ENCODE measurements at regions not wholly inside any gene's neighbourhood (a gene's known extent, or its start where the extent isn't known, plus 50 kb on each side); places are given as distances from the start of the nearest gene placed in this dataset.

DNA sequence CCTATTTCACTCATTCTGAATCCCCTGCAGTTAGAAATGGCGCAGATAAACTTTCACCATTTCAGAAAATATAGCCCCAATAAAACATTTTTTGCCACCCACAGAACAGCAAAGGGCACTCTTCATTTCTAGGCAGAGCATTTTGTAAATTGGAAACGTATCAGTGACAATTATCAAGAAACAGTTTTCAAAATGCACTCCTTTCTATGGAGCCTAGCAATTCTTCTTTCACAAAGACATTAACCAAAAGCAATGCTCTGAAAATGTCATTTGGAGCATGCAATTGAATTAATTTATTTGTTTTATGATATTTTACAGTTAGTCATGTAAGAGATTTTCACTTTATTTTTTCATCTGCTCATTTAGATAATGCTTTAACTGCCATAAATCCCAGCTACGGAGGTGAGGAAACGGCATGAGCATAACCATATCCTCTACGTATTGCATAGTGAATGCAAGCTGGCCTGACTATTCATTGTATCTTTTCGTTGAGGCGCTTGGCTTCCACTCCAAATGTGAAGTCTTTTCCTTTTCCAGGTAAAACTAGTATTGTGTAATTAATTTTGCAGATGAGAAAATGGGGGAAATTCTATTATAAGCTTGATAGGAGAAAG, 813.4 kb downstream of the C6orf118 start:
- no peaks in the 10 kb centered on the region for H3K9me3 ChIP-seq (replicated peaks)
- H3K4me1 ChIP-seq, result no peaks in the 10 kb centered on the region
- TF ChIP-seq, protein P1, sequence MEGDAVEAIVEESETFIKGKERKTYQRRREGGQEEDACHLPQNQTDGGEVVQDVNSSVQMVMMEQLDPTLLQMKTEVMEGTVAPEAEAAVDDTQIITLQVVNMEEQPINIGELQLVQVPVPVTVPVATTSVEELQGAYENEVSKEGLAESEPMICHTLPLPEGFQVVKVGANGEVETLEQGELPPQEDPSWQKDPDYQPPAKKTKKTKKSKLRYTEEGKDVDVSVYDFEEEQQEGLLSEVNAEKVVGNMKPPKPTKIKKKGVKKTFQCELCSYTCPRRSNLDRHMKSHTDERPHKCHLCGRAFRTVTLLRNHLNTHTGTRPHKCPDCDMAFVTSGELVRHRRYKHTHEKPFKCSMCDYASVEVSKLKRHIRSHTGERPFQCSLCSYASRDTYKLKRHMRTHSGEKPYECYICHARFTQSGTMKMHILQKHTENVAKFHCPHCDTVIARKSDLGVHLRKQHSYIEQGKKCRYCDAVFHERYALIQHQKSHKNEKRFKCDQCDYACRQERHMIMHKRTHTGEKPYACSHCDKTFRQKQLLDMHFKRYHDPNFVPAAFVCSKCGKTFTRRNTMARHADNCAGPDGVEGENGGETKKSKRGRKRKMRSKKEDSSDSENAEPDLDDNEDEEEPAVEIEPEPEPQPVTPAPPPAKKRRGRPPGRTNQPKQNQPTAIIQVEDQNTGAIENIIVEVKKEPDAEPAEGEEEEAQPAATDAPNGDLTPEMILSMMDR (IDR thresholded peaks at IDR 0.05; ENCODE audit: borderline replicate concordance), result no peak
- H3K4me3 ChIP-seq, result no peak overlapping the region
- H3K27me3 ChIP-seq (ENCODE audit: low read depth), result no peaks in the 10 kb centered on the region
- H3K36me3 ChIP-seq, result no peaks in the 10 kb centered on the region
- no peak overlapping the region for H3K27ac ChIP-seq (replicated peaks)
- intact Hi-C loops (cut with micrococcal nuclease), result no loop called here
- DNase-seq, result no peak

DNA sequence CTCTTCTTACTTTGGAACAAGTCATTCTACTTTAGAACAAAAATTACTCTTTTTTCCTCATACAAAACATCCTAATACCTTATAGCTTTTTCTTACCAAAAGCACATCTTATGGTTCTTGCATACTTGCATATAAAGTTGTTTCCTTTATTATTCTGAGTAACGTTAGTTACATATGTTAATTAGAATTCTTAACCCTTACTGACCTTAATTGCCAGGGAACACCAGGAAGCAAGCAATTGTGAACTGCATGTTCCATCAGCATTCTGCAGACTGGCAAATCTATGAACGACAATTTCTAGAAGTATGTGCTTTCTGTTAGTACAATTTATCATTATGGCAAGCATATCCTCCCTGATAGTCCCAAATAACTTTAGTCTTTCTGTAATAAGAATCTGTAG, 831.0 kb downstream of the C6orf118 start:
- H3K9me3 ChIP-seq (replicated peaks), result peaks cover 10% of the 10 kb centered on the region
- intact Hi-C loops (cut with micrococcal nuclease), result no loop called here
- TF ChIP-seq, protein P1 (IDR thresholded peaks at IDR 0.05; ENCODE audit: borderline replicate concordance), result no peak

DNA sequence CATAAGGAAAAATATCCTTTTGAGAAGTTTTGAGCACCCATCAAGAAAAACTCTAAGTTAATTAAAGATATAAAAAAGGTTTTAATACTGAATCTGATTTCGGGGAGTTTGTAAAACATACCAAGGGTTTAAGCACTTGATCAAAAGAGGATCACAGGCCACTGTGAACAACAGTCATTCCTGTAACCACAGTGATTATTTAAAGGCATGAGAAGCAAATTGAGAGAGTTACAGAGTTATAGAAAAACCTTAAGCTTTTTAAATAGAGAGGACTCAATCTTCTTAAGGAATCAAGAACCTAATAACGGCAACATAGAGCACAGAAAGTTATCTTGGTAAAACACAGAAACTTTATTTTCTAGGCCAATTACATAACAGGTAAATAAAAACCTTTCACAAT, 831.6 kb downstream of the C6orf118 start:
- no peak for DNase-seq
- Histone ChIP-seq H3K4me1 (no peaks in the 10 kb centered on the region), H3K9me3 (replicated peaks) (peaks cover 4% of the 10 kb centered on the region), H3K4me3 (no peak overlapping the region), H3K27ac (replicated peaks) (no peak overlapping the region), H3K36me3 (no peaks in the 10 kb centered on the region), H3K27me3 (ENCODE audit: low read depth) (no peaks in the 10 kb centered on the region)
- intact Hi-C loops (cut with micrococcal nuclease), result no loop called here
- TF ChIP-seq, protein P1 (IDR thresholded peaks at IDR 0.05; ENCODE audit: borderline replicate concordance), result no peak

More for the DNA sequence above, 831.0 kb downstream of the C6orf118 start:
- Histone ChIP-seq H3K36me3 (no peaks in the 10 kb centered on the region), H3K4me3 (no peak overlapping the region), H3K27ac (replicated peaks) (no peak overlapping the region), H3K27me3 (ENCODE audit: low read depth) (no peaks in the 10 kb centered on the region), H3K4me1 (no peaks in the 10 kb centered on the region)
- no peak for DNase-seq

DNA sequence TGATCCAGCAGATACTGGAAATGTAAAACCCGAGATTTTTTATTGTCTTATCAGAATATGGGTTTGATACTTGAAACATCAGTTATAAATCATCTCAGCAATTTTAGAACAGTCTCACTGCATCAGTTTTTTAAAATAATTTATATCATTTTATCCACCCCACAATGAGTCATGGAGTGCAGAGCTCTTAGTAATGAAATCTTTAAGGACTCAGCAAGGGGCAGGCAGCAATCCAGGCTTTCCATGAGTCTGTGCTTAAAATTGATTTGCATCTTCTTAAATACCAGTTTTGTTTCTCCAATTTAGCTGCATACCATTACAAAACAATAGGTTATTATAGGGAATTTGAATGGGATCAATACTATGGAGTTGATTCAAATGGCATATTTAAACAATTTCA, 832.3 kb downstream of the C6orf118 start:
- Histone ChIP-seq H3K9me3 (replicated peaks) (no peaks in the 10 kb centered on the region), H3K4me3 (no peak overlapping the region), H3K36me3 (no peaks in the 10 kb centered on the region), H3K4me1 (no peaks in the 10 kb centered on the region), H3K27ac (replicated peaks) (no peak overlapping the region), H3K27me3 (ENCODE audit: low read depth) (no peaks in the 10 kb centered on the region)
- TF ChIP-seq, protein P1 (IDR thresholded peaks at IDR 0.05; ENCODE audit: borderline replicate concordance), result no peak
- intact Hi-C loops (cut with micrococcal nuclease), result no loop called here
- no peak for DNase-seq

DNA sequence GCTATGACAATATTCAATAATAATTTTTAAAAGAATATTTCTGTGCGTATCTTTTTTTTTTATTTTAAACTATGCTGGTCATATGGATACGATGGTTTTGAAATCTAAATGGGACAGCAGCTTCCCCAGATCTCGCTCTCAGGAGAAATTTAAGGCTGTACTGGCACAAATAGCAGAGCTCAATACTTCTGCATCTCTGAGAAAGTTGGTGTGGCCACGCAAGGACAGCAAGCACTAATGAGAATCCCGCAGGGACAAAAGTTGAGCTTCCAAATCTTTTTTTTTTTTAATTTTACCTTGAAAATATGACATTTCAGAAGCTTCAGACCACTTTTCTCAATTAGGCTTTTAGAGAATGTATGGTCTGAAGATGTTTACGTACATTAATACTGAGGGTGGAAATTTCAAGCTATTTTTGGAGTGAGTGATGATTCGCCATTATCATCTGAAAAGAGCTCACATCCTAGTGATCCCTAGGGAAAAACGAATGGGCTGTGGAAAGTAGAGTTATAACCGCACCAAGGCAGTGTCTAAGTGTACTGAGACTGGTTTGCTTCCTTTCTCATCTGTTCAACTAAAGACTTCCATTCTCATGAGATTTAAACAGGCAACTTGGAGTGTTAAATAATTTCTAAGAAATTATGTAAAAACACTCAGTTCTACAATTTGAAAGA, 840.0 kb downstream of the C6orf118 start:
- Histone ChIP-seq H3K27me3 (ENCODE audit: low read depth) (no peaks in the 10 kb centered on the region), H3K27ac (replicated peaks) (no peak overlapping the region), H3K4me3 (no peak overlapping the region), H3K4me1 (no peaks in the 10 kb centered on the region), H3K9me3 (replicated peaks) (no peaks in the 10 kb centered on the region), H3K36me3 (no peaks in the 10 kb centered on the region)
- DNase-seq, result no peak
- intact Hi-C loops (cut with micrococcal nuclease), result no loop called here
- TF ChIP-seq, protein P1 (IDR thresholded peaks at IDR 0.05; ENCODE audit: borderline replicate concordance), result no peak

Measured in left ventricle myocardium inferior (tissue), 1 donor.